ENCODE measurements at regions not wholly inside any gene's neighbourhood (a gene's known extent, or its start where the extent isn't known, plus 50 kb on each side); places are given as distances from the start of the nearest gene placed in this dataset.

DNA sequence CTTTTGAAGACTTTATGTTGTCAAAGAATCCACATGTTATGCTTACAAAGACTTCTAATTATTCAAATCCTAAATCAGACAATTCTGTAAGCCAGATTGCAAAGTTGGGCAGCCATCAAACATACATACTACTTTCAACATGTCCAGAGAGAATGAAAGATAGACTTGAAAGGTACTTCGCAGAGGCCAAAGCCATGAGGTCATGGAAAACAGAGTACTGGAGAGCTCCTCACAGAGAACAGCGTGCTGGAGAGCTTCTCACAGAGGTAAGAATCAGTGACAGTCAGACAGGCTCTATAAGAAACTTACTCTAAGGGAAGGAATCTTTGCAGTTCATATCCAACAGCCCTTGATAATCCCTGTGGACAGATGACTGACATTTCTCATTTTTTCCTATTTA lies 400.2 kb downstream of the GJA1 start:
- TF ChIP-seq, protein P1, sequence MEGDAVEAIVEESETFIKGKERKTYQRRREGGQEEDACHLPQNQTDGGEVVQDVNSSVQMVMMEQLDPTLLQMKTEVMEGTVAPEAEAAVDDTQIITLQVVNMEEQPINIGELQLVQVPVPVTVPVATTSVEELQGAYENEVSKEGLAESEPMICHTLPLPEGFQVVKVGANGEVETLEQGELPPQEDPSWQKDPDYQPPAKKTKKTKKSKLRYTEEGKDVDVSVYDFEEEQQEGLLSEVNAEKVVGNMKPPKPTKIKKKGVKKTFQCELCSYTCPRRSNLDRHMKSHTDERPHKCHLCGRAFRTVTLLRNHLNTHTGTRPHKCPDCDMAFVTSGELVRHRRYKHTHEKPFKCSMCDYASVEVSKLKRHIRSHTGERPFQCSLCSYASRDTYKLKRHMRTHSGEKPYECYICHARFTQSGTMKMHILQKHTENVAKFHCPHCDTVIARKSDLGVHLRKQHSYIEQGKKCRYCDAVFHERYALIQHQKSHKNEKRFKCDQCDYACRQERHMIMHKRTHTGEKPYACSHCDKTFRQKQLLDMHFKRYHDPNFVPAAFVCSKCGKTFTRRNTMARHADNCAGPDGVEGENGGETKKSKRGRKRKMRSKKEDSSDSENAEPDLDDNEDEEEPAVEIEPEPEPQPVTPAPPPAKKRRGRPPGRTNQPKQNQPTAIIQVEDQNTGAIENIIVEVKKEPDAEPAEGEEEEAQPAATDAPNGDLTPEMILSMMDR (IDR thresholded peaks at IDR 0.05) = no peak
- TF ChIP-seq POLR2A (IDR thresholded peaks at IDR 0.05) = no peak

Measured in heart left ventricle (tissue), 13 donors.